A549 (cell line): ENCODE measurements at regions not wholly inside any gene's neighbourhood (a gene's known extent, or its start where the extent isn't known, plus 50 kb on each side); places are given as distances from the start of the nearest gene placed in this dataset.

Experiments used
- ATAC-seq, 2 experiments: fragments of 200-7000 bp in 1 of 2; fragments of >200 bp in 1 of 2; cut with Nextera tagmentation in 1 of 2; cut with Tn5 transposase in 1 of 2; 3 replicates each; pipeline versions ENCODE4 v1.8.0 to v1.9.1; 2018 to 2020; ENCODE audit warnings: mild to moderate bottlenecking in 1 of 2, moderate library complexity in 1 of 2
- CTCF ChIA-PET: fragments of 300-600 bp; sonication (Branson Sonifier 250); formaldehyde crosslinking; extraction: SDS; loops from one replicate; lab custom pipeline; 2021; ENCODE audit warnings: antibody characterized with exemption, inconsistent platforms; lab: Yijun Ruan, JAX
- POLR2A ChIA-PET: fragments of 350-600 bp; formaldehyde crosslinking; extraction: SDS; loops from one replicate; lab custom pipeline; 2021; ENCODE audit warnings: antibody characterized with exemption, inconsistent platforms; lab: Yijun Ruan, JAX
- DNase-seq, 2 experiments: peaks; one replicate each; pipeline versions ENCODE4 v3.0.0 to v3.0.0-alpha.2; 2011 to 2016; ENCODE audit warnings: low read depth in 1 of 2, low spot score in 1 of 2
- FAIRE-seq: peaks from 2 replicates; lab custom pipeline; 2011; peaks lifted over from hg19 to GRCh38; lab: Jason Lieb, UNC
- H3K27ac ChIP-seq, 2 experiments: fragments of >200 bp; sonication (Bioruptor Twin); formaldehyde crosslinking; 3 replicates each; pipeline ENCODE4 v1.5.1; 2016 to 2017
- H3K4me1 ChIP-seq: fragments of >200 bp; sonication (Bioruptor Twin); formaldehyde crosslinking; 3 replicates; pipeline ENCODE4 v1.6.1; 2016
- H3K4me2 ChIP-seq: fragments of >200 bp; sonication (Bioruptor Twin); formaldehyde crosslinking; 3 replicates; pipeline ENCODE4 v1.6.1; 2016
- H3K4me3 ChIP-seq: fragments of >200 bp; sonication (Bioruptor Twin); formaldehyde crosslinking; 3 replicates; pipeline ENCODE4 v1.5.1; 2016
- H3K9me3 ChIP-seq: fragments of >200 bp; sonication (Bioruptor Twin); formaldehyde crosslinking; 3 replicates; pipeline ENCODE4 v1.6.1; 2016
- BHLHE40 ChIP-seq: IDR thresholded peaks from 2 replicates; pipeline ENCODE4 v1.6.1; 2012; ENCODE audit warnings: low read depth, low read length, inconsistent platforms
- CEBPB ChIP-seq, 2 experiments: fragments of >200 bp in 1 of 2; sonication (Bioruptor Twin) in 1 of 2; formaldehyde crosslinking in 1 of 2; IDR thresholded peaks; 2 replicates each; pipeline ENCODE4 v1.6.1; 2012 to 2016
- EHMT2 ChIP-seq: fragments of 200-600 bp; sonication (generic); IDR thresholded peaks from 2 replicates; pipeline ENCODE4 v1.6.1; 2016; ENCODE audit warnings: antibody characterized with exemption, low read depth, mild to moderate bottlenecking, moderate library complexity
- FOSL2 ChIP-seq, 2 experiments: fragments of 450-650 bp in 1 of 2; fragments of >200 bp in 1 of 2; sonication (Bioruptor Twin) in 1 of 2; formaldehyde crosslinking; IDR thresholded peaks; 2 replicates each; pipeline versions ENCODE4 v1.5.0 to v1.6.1; 2016 to 2020; ENCODE audit warnings: mild to moderate bottlenecking in 1 of 2, moderate library complexity in 1 of 2
- GATA3 ChIP-seq: IDR thresholded peaks from 2 replicates; pipeline ENCODE4 v1.6.1; 2012; ENCODE audit warnings: borderline replicate concordance
- HOXA7 ChIP-seq: fragments of 250-450 bp; sonication (Bioruptor Pico); IDR thresholded peaks from 2 replicates; pipeline ENCODE4 v1.5.0; 2020; ENCODE audit warnings: mild to moderate bottlenecking, moderate library complexity
- KDM1A ChIP-seq: fragments of 200-600 bp; sonication (generic); IDR thresholded peaks from 2 replicates; pipeline ENCODE4 v1.6.1; 2016; ENCODE audit warnings: low read depth, mild to moderate bottlenecking
- MAFK ChIP-seq: fragments of 450-650 bp; IDR thresholded peaks from 2 replicates; pipeline ENCODE4 v1.6.1; 2014; ENCODE audit not compliant: partially characterized antibody
- MAZ ChIP-seq: fragments of 150-350 bp; IDR thresholded peaks from 2 replicates; pipeline ENCODE4 v1.6.1; 2014; ENCODE audit warnings: antibody characterized with exemption, low read depth, low read length, borderline replicate concordance
- MYC ChIP-seq: IDR thresholded peaks from 2 replicates; pipeline ENCODE4 v1.6.1; 2012; ENCODE audit warnings: mild to moderate bottlenecking, inconsistent platforms, low read length, improper control_type of control experiment, borderline replicate concordance
- NR3C1 ChIP-seq: fragments of >200 bp; sonication (Bioruptor Twin); formaldehyde crosslinking; IDR thresholded peaks from 3 replicates; pipeline ENCODE4 v1.6.1; 2017
- PHF8 ChIP-seq: fragments of 200-600 bp; sonication (generic); IDR thresholded peaks from 2 replicates; pipeline ENCODE4 v1.6.1; 2016; ENCODE audit warnings: low read depth, mild to moderate bottlenecking, antibody characterized with exemption, moderate library complexity, borderline replicate concordance
- POLR2AphosphoS2 ChIP-seq: conservative IDR thresholded peaks from 2 replicates; pipeline ENCODE4 v1.6.1; 2012; ENCODE audit warnings: low read length, improper control_type of control experiment, inconsistent platforms
- RAD21 ChIP-seq, 2 experiments: fragments of >200 bp in 1 of 2; sonication (Bioruptor Twin) in 1 of 2; formaldehyde crosslinking in 1 of 2; IDR thresholded peaks in 1 of 2; conservative IDR thresholded peaks in 1 of 2; 2 replicates in 1 of 2; 3 replicates in 1 of 2; pipeline ENCODE4 v1.6.1; 2012 to 2018; ENCODE audit warnings: inconsistent platforms in 1 of 2
- RARB ChIP-seq: fragments of 250-450 bp; sonication (Bioruptor Pico); IDR thresholded peaks from 2 replicates; pipeline ENCODE4 v1.8.0; 2021; ENCODE audit warnings: mild to moderate bottlenecking, moderate library complexity
- RCOR1 ChIP-seq: fragments of 150-350 bp; IDR thresholded peaks from 2 replicates; pipeline ENCODE4 v1.6.1; 2014; ENCODE audit warnings: antibody characterized with exemption, low read length, low read depth
- REST ChIP-seq: fragments of 200-600 bp; sonication (generic); IDR thresholded peaks from 2 replicates; pipeline ENCODE4 v1.6.1; 2016; ENCODE audit warnings: antibody characterized with exemption, mild to moderate bottlenecking, moderate library complexity
- RFX5 ChIP-seq: fragments of 450-650 bp; IDR thresholded peaks from 2 replicates; pipeline ENCODE4 v1.7.1; 2014; ENCODE audit warnings: antibody characterized with exemption, mild to moderate bottlenecking, moderate library complexity
- TP53 ChIP-seq: fragments of 250-450 bp; sonication (Bioruptor Pico); IDR thresholded peaks from 2 replicates; pipeline ENCODE4 v1.5.0; 2021; ENCODE audit warnings: mild to moderate bottlenecking, moderate library complexity
- ZFP36 ChIP-seq: fragments of 450-650 bp; IDR thresholded peaks from 2 replicates; pipeline ENCODE4 v1.6.1; 2014; ENCODE audit warnings: borderline replicate concordance; ENCODE audit not compliant: partially characterized antibody
- WGBS: methylation state at CpG from one replicate; pipeline ENCODE4 v1.1.6; 2017; ENCODE audit errors: missing lambda C conversion rate; 5-methylcytosine and 5-hydroxymethylcytosine counted together

- CTCF ChIA-PET, result no interaction called here
- POLR2A ChIA-PET, result no interaction called here
- FAIRE-seq (peak; percentile 68), DNase-seq (no peak), ATAC-seq (no peak)
- Histone ChIP-seq H3K4me1 (no peaks in the 10 kb centered on the region), H3K27ac (no peak overlapping the region), H3K9me3 (no peaks in the 10 kb centered on the region), H3K4me3 (no peak overlapping the region), H3K4me2 (no peak overlapping the region)
- WGBS, result 2% methylated on average over 1 of the region's 1 CpG
- no peak for TF ChIP-seq MYC
- no peak for TF ChIP-seq MAZ
- TF ChIP-seq PHF8, result no peak
- no peak for TF ChIP-seq RCOR1
- TF ChIP-seq FOSL2 (IDR thresholded peaks at IDR 0.05), result no peak
- no peak for TF ChIP-seq FOSL2 (CRISPR knock-in tag; IDR thresholded peaks at IDR 0.05)
- no peak for TF ChIP-seq MAFK
- TF ChIP-seq POLR2AphosphoS2, result no peak
- no peak for TF ChIP-seq RFX5
- no peak for TF ChIP-seq NR3C1
Measured at GRCh38 chr2:15023221-15023620, 390.7 kb downstream of the LRATD1 start.

- H3K4me1 ChIP-seq, result no peaks in the 10 kb centered on the region
- no peak for DNase-seq
- H3K27ac ChIP-seq, result no peak overlapping the region
- H3K9me3 ChIP-seq, result no peaks in the 10 kb centered on the region
- no peak for TF ChIP-seq HOXA7 (CRISPR knock-in tag)
- no peak for TF ChIP-seq RARB
- TF ChIP-seq ZFP36, result no peak
- TF ChIP-seq RFX5, result no peak
- TF ChIP-seq EHMT2, result no peak
- 0% methylated on average over 2 of the region's 2 CpGs for WGBS
- ChIA-PET POLR2A (no interaction called here), CTCF (no interaction called here)
- no peak for ATAC-seq
- no peak overlapping the region for H3K4me2 ChIP-seq
- H3K4me3 ChIP-seq, result no peak overlapping the region
- FAIRE-seq, result no peak
Measured at GRCh38 chr2:15028406-15028805, 395.9 kb downstream of the LRATD1 start.

DNA sequence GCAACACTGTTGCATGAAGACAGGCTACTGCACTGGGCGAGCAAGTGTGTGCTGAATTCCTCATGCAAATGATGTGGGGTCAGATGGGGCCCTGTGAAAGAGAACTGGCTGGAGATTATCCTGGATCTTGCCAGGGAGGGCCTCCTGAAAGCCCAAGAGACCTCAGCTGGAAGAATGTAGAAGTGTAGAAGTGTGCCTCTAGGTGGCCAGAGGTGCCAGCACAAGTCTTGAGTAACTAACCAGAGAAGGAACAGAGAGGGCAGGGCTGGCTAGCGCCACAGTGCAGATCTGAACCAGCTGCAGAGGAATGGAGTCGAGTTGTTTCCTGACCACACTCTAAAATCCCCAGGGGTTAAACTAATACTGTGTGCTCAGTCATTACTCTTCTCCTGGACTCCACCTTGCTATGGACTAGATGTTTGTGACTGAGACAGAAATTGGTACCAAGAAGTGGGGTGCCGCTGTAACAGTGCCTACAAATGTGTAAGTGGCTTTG lies 399.3 kb downstream of the LRATD1 start:
- H3K9me3 ChIP-seq, result no peaks in the 10 kb centered on the region
- no peak overlapping the region for H3K4me3 ChIP-seq
- FAIRE-seq (no peak), ATAC-seq (peak; percentile 64 to 79), DNase-seq (peak in 1 of 2 experiments; percentile 28)
- POLR2A ChIA-PET, result no interaction called here
- H3K27ac ChIP-seq, result no peak overlapping the region
- no peak overlapping the region for H3K4me2 ChIP-seq
- no peaks in the 10 kb centered on the region for H3K4me1 ChIP-seq
- WGBS, result 0% methylated on average over 4 of the region's 4 CpGs
- TF ChIP-seq GATA3 (no peak), PHF8 (no peak), TP53 (CRISPR knock-in tag) (no peak), MAZ (no peak), REST (no peak), KDM1A (no peak), BHLHE40 (no peak), CEBPB (IDR thresholded peaks at IDR 0.05) (no peak), RAD21 (conservative IDR thresholded peaks at IDR 0.05 in 1 of 2, IDR thresholded peaks at IDR 0.05 in 1 of 2) (no peak)
- CTCF ChIA-PET, result interaction anchor here (0.7 kb wide), 1 partner anchor 556 kb away, joined by 3 read pairs; no protein-coding TSS in a partner anchor
